RWPE2 (cell line): ENCODE measurements at regions not wholly inside any gene's neighbourhood (a gene's known extent, or its start where the extent isn't known, plus 50 kb on each side); places are given as distances from the start of the nearest gene placed in this dataset.

ENCODE experiments used
- ATAC-seq: fragments of 200-7000 bp; cut with Tn5 transposase; 3 replicates; pipeline ENCODE4 v1.9.1; 2021; ENCODE audit warnings: low read depth
- DNase-seq: peaks from one replicate; pipeline ENCODE4 v3.0.0-alpha.2; 2020; ENCODE audit warnings: low spot score
- H3K27ac ChIP-seq: fragments of 450-650 bp; 2 replicates; pipeline ENCODE4 v1.5.1; 2017; ENCODE audit warnings: mild to moderate bottlenecking; ENCODE audit not compliant: poor library complexity, severe bottlenecking
- H3K27me3 ChIP-seq: fragments of 250-450 bp; sonication (Bioruptor Pico); 2 replicates; pipeline ENCODE4 v1.5.1; 2021; ENCODE audit warnings: mild to moderate bottlenecking, moderate library complexity; ENCODE audit not compliant: insufficient read depth, poor library complexity, severe bottlenecking
- H3K36me3 ChIP-seq: fragments of 250-450 bp; sonication (Bioruptor Pico); 2 replicates; pipeline ENCODE4 v1.5.1; 2020; ENCODE audit warnings: low read depth, mild to moderate bottlenecking, moderate library complexity
- H3K4me1 ChIP-seq: fragments of 250-450 bp; sonication (Bioruptor Pico); 2 replicates; pipeline ENCODE4 v1.5.1; 2021; ENCODE audit warnings: mild to moderate bottlenecking, moderate library complexity; ENCODE audit not compliant: insufficient read depth, poor library complexity, severe bottlenecking
- H3K4me3 ChIP-seq: fragments of 250-450 bp; sonication (Bioruptor Pico); 2 replicates; pipeline ENCODE4 v1.5.1; 2021; ENCODE audit warnings: mild to moderate bottlenecking, moderate library complexity; ENCODE audit not compliant: severe bottlenecking
- H3K9me3 ChIP-seq: fragments of 250-450 bp; sonication (Bioruptor Pico); 2 replicates; pipeline ENCODE4 v1.5.1; 2021; ENCODE audit warnings: mild to moderate bottlenecking, moderate library complexity; ENCODE audit not compliant: severe bottlenecking
- CTCF ChIP-seq: fragments of 450-650 bp; IDR thresholded peaks from one replicate; pipeline ENCODE4 v1.5.1; 2017; ENCODE audit warnings: mild to moderate bottlenecking, moderate library complexity; ENCODE audit not compliant: poor library complexity, severe bottlenecking

- DNase-seq (no peak), ATAC-seq (no peak)
- H3K4me1 ChIP-seq = no peaks in the 10 kb centered on the region
- no peak overlapping the region for H3K27ac ChIP-seq
- H3K36me3 ChIP-seq = no peaks in the 10 kb centered on the region
- H3K27me3 ChIP-seq = no peaks in the 10 kb centered on the region
- TF ChIP-seq CTCF = no peak
- H3K4me3 ChIP-seq = no peak overlapping the region
- no peaks in the 10 kb centered on the region for H3K9me3 ChIP-seq
These were observed 178.5 kb upstream of the LYPLAL1 start for GRCh38 chr1:218995091-218995665.

- TF ChIP-seq CTCF = no peak
- no peak overlapping the region for H3K4me3 ChIP-seq
These were observed 177.3 kb upstream of the LYPLAL1 start for GRCh38 chr1:218996362-218996761.

GRCh38 chr1:219000005-219000404 lies 173.7 kb upstream of the LYPLAL1 start:
- DNase-seq (no peak), ATAC-seq (no peak)
- Histone ChIP-seq H3K27me3 (no peaks in the 10 kb centered on the region), H3K9me3 (no peaks in the 10 kb centered on the region), H3K36me3 (no peaks in the 10 kb centered on the region), H3K4me1 (no peaks in the 10 kb centered on the region), H3K4me3 (no peak overlapping the region), H3K27ac (no peak overlapping the region)
- no peak for TF ChIP-seq CTCF

More at GRCh38 chr1:218996362-218996761, 177.3 kb upstream of the LYPLAL1 start:
- Histone ChIP-seq H3K36me3 (no peaks in the 10 kb centered on the region), H3K27ac (no peak overlapping the region), H3K4me1 (no peaks in the 10 kb centered on the region), H3K9me3 (no peaks in the 10 kb centered on the region), H3K27me3 (no peaks in the 10 kb centered on the region)
- no peak for ATAC-seq
- no peak for DNase-seq

GRCh38 chr1:219000631-219001030 lies 173.0 kb upstream of the LYPLAL1 start:
- Histone ChIP-seq H3K9me3 (no peaks in the 10 kb centered on the region), H3K4me1 (no peaks in the 10 kb centered on the region), H3K36me3 (no peaks in the 10 kb centered on the region), H3K4me3 (no peak overlapping the region), H3K27me3 (no peaks in the 10 kb centered on the region), H3K27ac (no peak overlapping the region)
- no peak for TF ChIP-seq CTCF
- DNase-seq (no peak), ATAC-seq (no peak)

GRCh38 chr1:219010720-219011119 lies 163.0 kb upstream of the LYPLAL1 start:
- Histone ChIP-seq H3K4me3 (no peak overlapping the region), H3K4me1 (no peaks in the 10 kb centered on the region), H3K27me3 (no peaks in the 10 kb centered on the region), H3K9me3 (no peaks in the 10 kb centered on the region), H3K27ac (no peak overlapping the region), H3K36me3 (no peaks in the 10 kb centered on the region)
- TF ChIP-seq CTCF = no peak
- DNase-seq = no peak
- no peak for ATAC-seq
